ENCODE measurements at regions not wholly inside any gene's neighbourhood (a gene's known extent, or its start where the extent isn't known, plus 50 kb on each side); places are given as distances from the start of the nearest gene placed in this dataset.

DNA sequence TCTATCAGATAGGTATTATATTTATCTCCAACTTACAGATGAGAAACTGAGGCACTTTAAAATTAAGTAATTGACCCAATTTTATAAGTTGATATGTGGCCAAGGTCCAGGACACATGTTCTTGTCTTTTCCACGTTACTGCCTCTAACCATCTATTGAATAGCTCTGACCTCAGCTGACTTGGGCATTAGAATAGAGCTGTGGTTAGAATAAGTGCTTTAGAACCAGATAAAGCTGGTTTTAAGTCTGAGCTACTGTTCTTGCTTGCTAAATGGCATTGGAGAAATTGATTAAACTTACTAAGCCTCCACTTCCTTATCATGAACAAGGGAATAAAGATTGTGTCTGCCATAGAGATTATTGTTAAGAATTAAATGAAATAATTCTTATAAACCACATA, 147.8 kb upstream of the DTNBP1 start:
- TF ChIP-seq, protein P1, sequence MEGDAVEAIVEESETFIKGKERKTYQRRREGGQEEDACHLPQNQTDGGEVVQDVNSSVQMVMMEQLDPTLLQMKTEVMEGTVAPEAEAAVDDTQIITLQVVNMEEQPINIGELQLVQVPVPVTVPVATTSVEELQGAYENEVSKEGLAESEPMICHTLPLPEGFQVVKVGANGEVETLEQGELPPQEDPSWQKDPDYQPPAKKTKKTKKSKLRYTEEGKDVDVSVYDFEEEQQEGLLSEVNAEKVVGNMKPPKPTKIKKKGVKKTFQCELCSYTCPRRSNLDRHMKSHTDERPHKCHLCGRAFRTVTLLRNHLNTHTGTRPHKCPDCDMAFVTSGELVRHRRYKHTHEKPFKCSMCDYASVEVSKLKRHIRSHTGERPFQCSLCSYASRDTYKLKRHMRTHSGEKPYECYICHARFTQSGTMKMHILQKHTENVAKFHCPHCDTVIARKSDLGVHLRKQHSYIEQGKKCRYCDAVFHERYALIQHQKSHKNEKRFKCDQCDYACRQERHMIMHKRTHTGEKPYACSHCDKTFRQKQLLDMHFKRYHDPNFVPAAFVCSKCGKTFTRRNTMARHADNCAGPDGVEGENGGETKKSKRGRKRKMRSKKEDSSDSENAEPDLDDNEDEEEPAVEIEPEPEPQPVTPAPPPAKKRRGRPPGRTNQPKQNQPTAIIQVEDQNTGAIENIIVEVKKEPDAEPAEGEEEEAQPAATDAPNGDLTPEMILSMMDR (IDR thresholded peaks at IDR 0.05), result no peak
- TF ChIP-seq POLR2AphosphoS5 (IDR thresholded peaks at IDR 0.05), result no peak
- no peak for TF ChIP-seq POLR2A (IDR thresholded peaks at IDR 0.05)

Data from prostate gland (tissue), 2 donors.